COR-L47 (cell line): ENCODE measurements at regions not wholly inside any gene's neighbourhood (a gene's known extent, or its start where the extent isn't known, plus 50 kb on each side); places are given as distances from the start of the nearest gene placed in this dataset.

Experiments used
- DNase-seq: peaks from one replicate; lab custom pipeline; 2025; lab: John Stamatoyannopoulos, UW

DNA sequence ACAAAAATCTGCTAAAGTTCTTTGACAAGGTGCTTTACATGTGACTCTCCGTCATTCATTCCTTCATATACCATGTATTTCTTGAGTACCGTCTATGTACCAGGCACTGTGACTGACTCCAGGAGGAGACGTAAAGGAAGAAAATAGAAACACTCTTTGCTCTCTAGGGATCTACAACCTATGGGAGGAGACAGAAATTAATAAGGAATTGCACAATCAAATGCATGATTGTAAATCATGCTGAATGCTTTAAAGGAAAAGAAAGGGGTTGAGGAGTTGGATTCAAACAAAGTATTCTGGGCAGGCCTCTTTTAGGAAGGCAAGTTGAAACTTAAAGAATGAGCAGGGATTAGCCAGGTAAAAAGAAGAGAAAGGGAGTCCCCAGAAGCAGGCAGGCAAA, 239.1 kb upstream of the FGGY start:
- DNase-seq, result no peak

DNA sequence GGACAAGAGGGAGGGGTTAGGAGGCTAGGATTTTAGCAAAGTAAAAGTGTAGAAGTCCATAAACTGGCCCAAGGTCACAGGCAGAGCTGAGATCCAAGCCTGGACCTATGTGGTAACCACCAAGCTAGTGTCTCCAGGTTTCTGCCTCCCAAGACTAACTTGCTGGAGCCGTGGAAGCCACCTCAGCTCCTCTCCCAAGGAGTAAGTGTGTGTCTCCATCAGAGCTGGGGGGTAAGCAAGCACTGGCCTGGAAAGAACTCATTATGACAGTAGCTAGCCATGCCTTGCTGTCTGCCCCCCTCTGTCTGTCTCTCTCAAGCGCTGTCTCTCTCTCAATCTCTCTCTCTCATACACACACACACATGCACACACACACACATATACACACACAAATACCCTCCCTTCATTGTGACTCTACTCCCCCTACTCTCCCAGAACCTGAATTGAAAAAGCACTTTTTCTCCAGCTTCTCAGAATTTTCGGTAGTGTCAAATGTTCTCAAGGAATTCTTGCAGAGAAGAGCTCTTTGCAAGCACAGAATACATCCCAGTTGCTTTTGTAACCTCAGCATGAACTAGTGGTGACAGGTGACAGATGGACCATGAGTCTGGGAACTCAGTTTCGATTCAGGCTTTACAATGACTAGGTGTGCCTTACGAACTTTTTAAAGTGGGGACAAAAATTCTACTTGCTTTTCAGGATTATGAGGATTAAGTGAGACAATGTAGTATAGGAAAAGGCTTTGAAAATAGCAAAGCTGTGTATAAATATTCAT, 238.0 kb upstream of the FGGY start:
- no peak for DNase-seq

GRCh38 chr1:59061876-59062275, 235.0 kb upstream of the FGGY start:
- no peak for DNase-seq

- DNase-seq, result no peak
Observed at GRCh38 chr1:59062743-59063142, 234.2 kb upstream of the FGGY start.

- DNase-seq, result no peak
Observed at GRCh38 chr1:59063501-59063900, 233.4 kb upstream of the FGGY start.

DNA sequence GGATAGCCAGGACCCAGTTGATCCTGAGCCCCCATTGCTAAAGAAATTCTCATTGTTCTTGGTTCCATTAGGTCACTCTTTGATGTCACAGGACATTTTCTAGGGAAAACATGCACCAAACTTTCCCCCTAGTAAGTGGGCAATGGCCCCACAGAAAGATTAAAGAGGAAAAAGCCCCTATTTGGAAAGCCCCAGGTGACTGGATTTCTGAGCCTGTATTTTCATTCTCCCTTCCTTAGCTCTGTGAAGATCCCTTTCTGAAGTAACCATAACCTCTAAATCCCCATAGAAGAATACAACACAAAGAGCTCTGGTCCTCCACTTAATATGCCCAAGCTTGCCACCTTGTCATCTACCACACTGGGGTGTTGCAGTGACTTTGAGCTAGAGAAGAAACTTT, 232.3 kb upstream of the FGGY start:
- no peak for DNase-seq

DNA sequence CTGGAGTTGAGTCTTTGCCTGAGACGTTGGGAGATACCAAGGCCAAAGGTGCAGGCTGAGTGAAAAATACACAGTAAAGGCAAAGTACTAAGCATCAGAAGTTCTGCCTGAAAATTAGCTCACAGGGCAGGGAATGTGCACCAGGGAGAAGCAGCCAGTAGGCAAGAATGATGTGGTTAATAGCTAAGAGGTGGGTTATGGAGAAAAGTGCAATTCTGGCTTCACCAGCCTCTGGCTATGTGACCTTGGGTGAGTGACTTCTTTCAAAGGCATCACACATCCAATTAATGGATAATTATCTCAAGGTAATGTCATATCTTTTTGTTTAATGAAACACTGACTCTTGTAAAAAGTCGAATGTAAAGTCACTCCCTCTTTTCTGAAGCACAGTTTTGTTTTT, 230.7 kb upstream of the FGGY start:
- no peak for DNase-seq

GRCh38 chr1:59070610-59071009, 226.3 kb upstream of the FGGY start:
- no peak for DNase-seq

DNA sequence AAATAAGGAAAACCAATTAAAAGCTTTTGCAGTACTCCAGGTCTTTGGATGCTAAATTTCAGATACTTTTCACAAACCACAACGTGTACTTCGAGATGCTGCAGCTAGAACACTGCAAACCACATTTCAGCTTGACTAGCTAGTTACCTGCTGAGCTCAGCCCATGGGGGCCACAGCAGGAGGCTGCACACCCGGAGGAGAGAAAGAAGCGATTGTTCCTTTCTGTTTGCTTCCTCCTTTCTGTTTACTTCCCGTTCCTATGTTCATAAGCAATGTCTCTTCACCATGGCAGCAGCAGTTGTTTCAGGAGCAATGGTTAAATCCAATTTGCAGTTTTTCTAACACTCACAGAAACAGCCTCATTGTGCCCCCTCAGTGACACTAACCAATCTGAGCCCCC, 225.6 kb upstream of the FGGY start:
- DNase-seq, result peak; percentile 80

- no peak for DNase-seq
Observed at GRCh38 chr1:59071876-59072582, 224.9 kb upstream of the FGGY start.

GRCh38 chr1:59072583-59072947, 224.3 kb upstream of the FGGY start:
- DNase-seq, result no peak

GRCh38 chr1:59074598-59074997, 222.3 kb upstream of the FGGY start:
- no peak for DNase-seq

DNA sequence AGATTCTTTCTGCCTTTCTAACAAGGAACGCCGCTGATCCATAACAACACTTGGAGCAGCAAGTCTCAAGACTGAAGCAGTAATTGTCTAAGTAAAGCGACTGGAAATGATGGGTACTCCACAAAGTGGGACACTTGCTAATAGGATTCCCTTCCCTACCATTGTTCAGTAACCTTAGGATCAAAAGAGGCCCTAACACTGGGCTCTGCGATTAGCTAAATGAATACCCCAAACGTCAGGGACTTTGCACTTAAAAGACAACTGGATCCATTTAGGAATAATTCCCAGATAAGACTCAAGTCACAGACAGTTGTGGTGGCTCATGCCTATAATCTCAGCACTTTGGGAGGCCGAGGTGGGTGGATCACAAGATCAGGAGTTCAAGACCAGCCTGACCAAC, 221.9 kb upstream of the FGGY start:
- DNase-seq, result no peak

DNA sequence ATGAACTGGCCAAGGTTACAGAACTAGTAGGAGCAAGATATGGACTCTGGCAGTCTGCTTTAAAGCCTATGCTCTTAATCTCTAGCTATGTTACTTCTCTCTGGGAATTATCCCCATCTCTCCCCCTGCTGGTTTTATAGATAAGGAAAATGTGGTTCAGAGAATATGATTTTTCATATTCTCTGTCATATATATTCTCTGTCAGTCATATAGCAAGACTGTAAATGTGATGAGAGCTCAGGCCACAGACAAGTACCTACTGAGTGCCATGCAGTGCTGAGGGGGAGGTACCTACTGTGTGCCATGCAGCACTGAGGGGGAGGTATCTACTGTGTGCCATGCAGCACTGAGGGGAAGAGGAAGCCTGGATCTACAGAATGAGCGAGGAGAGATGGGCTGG, 220.3 kb upstream of the FGGY start:
- no peak for DNase-seq

DNA sequence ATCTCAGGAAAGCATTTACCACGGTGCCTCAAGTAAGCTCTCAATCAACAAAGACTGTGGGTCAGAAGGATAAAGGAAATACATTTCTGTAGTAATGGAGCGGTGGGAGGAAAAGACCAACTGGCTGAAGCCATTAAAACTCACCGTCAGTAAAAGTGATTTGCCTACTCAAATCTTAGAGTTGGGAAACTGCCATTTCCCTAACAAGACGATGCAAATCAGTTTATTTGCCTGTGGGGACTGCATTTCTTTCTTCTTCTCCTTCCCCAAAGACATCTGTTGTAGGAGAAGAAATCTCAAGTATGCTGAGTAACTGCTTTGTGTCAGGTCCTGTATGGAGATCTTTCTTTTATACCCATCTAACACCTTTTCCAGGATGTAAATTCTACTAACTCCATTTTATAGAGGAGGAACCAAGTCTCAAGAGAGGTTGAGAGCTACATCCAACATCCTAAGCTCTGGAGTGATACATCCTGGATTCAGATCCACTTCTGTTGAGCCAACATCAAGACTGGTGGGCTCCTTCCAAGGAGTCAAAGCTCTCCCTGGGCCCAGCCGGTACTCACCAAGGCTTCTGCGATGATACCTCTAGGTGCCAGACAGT, 219.3 kb upstream of the FGGY start:
- no peak for DNase-seq

- DNase-seq, result peak; percentile 79
Observed at GRCh38 chr1:59078070-59078800, 218.7 kb upstream of the FGGY start.

- DNase-seq, result no peak
Observed at GRCh38 chr1:59078866-59079265, 218.0 kb upstream of the FGGY start.

- no peak for DNase-seq
Observed at GRCh38 chr1:59079434-59080140, 217.3 kb upstream of the FGGY start.

GRCh38 chr1:59081181-59081580, 215.7 kb upstream of the FGGY start:
- DNase-seq, result no peak

- no peak for DNase-seq
Observed at GRCh38 chr1:59081795-59082194, 215.1 kb upstream of the FGGY start.

- no peak for DNase-seq
Observed at GRCh38 chr1:59083946-59084865, 212.7 kb upstream of the FGGY start.
